HL-60 (cell line): ENCODE measurements at regions not wholly inside any gene's neighbourhood (a gene's known extent, or its start where the extent isn't known, plus 50 kb on each side); places are given as distances from the start of the nearest gene placed in this dataset.

Experiments
- DNase-seq, 2 experiments: peaks; one replicate each; pipeline ENCODE4 v3.0.0-alpha.2; 2010 to 2020; ENCODE audit warnings: low read depth in 1 of 2, low spot score in 1 of 2
- H3K27ac ChIP-seq: fragments of 250-450 bp; sonication (Bioruptor Pico); replicated peaks from 2 replicates; pipeline ENCODE4 v1.5.1; 2020; ENCODE audit warnings: mild to moderate bottlenecking, moderate library complexity
- H3K27me3 ChIP-seq: fragments of 250-450 bp; sonication (Bioruptor Pico); 2 replicates; pipeline ENCODE4 v1.5.1; 2021; ENCODE audit warnings: mild to moderate bottlenecking, moderate library complexity; ENCODE audit not compliant: insufficient read depth, poor library complexity, severe bottlenecking
- H3K4me3 ChIP-seq: replicated peaks from 2 replicates; pipeline ENCODE4 v1.5.1; 2011; ENCODE audit warnings: mild to moderate bottlenecking, control low read depth, low read length; ENCODE audit not compliant: insufficient read depth
- CTCF ChIP-seq: IDR thresholded peaks from one replicate; pipeline ENCODE4 v1.5.1; 2011; ENCODE audit warnings: low read length, control low read depth, inconsistent platforms; ENCODE audit not compliant: insufficient read depth
- GABPA ChIP-seq: IDR thresholded peaks from 2 replicates; pipeline ENCODE4 v1.6.1; 2012; ENCODE audit warnings: low read depth
- POLR2AphosphoS5 ChIP-seq: IDR thresholded peaks from 2 replicates; pipeline ENCODE4 v1.6.1; 2012; ENCODE audit warnings: low read depth
- REST ChIP-seq: IDR thresholded peaks from 2 replicates; pipeline ENCODE4 v1.6.1; 2012; ENCODE audit warnings: low read depth; ENCODE audit not compliant: insufficient replicate concordance
- SPI1 ChIP-seq: IDR thresholded peaks from 2 replicates; pipeline ENCODE4 v1.6.1; 2012; ENCODE audit warnings: low read depth, mild to moderate bottlenecking, borderline replicate concordance

- TF ChIP-seq SPI1 (no peak), POLR2AphosphoS5 (no peak), GABPA (no peak), REST (no peak), CTCF (no peak)
- no peaks in the 10 kb centered on the region for H3K27me3 ChIP-seq
- H3K27ac ChIP-seq = no peak overlapping the region
- DNase-seq = no peak
- no peak overlapping the region for H3K4me3 ChIP-seq
These were observed 672.5 kb upstream of the KIF2B start for GRCh38 chr17:53150101-53150698.

- Histone ChIP-seq H3K27ac (no peak overlapping the region), H3K4me3 (no peak overlapping the region), H3K27me3 (no peaks in the 10 kb centered on the region)
- TF ChIP-seq REST = no peak
- no peak for TF ChIP-seq SPI1
- no peak for TF ChIP-seq GABPA
- TF ChIP-seq POLR2AphosphoS5 = no peak
- no peak for TF ChIP-seq CTCF
- no peak for DNase-seq
These were observed 673.4 kb upstream of the KIF2B start for GRCh38 chr17:53149316-53149715.

GRCh38 chr17:53148058-53148457 is 674.7 kb upstream of the KIF2B start:
- Histone ChIP-seq H3K27ac (no peak overlapping the region), H3K27me3 (no peaks in the 10 kb centered on the region), H3K4me3 (no peak overlapping the region)
- no peak for DNase-seq
- TF ChIP-seq SPI1 (no peak), POLR2AphosphoS5 (no peak), GABPA (no peak), CTCF (no peak), REST (no peak)
